Peyer's patch (tissue), 4 donors: ENCODE measurements at regions not wholly inside any gene's neighbourhood (a gene's known extent, or its start where the extent isn't known, plus 50 kb on each side); places are given as distances from the start of the nearest gene placed in this dataset.

ENCODE experiments used
- POLR2A ChIP-seq, 2 donors: fragments of 450-650 bp; IDR thresholded peaks; one replicate each; pipeline ENCODE4 v1.5.1; 2017; ENCODE audit warnings: antibody characterized with exemption in 2 of 2, mild to moderate bottlenecking in 2 of 2, moderate library complexity in 2 of 2
- TF ChIP-seq, protein P1 (sequence below), 6 experiments: fragments of 450-650 bp in 4 of 6; fragments of 200-600 bp in 2 of 6; sonication (generic) in 1 of 6; IDR thresholded peaks; one replicate each; pipeline ENCODE4 v1.5.1; 2017 to 2019; ENCODE audit warnings: antibody characterized with exemption in 6 of 6, mild to moderate bottlenecking in 3 of 6, moderate library complexity in 1 of 6

DNA sequence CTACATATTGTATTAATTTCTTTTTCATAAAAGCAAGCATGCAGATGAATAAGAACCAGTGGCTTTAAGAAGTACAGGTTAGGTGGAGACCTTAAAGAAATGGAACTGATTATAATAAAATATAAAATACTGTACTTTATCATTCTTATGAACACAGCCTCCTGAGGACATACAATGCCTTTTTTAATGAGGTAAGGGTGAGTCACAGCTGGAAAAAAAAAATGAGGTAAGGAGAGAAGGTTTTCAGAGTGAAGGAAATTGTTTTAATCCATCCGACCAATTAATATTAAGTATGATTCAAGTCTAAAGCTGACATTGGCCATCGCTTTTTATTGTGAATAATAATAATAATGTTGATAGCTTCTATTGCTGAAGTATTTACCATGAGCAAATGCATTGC lies 170.3 kb upstream of the SOX2 start:
- no peak for TF ChIP-seq POLR2A (IDR thresholded peaks at IDR 0.05)
- TF ChIP-seq, protein P1, sequence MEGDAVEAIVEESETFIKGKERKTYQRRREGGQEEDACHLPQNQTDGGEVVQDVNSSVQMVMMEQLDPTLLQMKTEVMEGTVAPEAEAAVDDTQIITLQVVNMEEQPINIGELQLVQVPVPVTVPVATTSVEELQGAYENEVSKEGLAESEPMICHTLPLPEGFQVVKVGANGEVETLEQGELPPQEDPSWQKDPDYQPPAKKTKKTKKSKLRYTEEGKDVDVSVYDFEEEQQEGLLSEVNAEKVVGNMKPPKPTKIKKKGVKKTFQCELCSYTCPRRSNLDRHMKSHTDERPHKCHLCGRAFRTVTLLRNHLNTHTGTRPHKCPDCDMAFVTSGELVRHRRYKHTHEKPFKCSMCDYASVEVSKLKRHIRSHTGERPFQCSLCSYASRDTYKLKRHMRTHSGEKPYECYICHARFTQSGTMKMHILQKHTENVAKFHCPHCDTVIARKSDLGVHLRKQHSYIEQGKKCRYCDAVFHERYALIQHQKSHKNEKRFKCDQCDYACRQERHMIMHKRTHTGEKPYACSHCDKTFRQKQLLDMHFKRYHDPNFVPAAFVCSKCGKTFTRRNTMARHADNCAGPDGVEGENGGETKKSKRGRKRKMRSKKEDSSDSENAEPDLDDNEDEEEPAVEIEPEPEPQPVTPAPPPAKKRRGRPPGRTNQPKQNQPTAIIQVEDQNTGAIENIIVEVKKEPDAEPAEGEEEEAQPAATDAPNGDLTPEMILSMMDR (IDR thresholded peaks at IDR 0.05) = no peak
